GM12891 (cell line): ENCODE measurements at regions not wholly inside any gene's neighbourhood (a gene's known extent, or its start where the extent isn't known, plus 50 kb on each side); places are given as distances from the start of the nearest gene placed in this dataset.

Source experiments
- DNase-seq: peaks from one replicate; pipeline ENCODE4 v3.0.0; 2011; ENCODE audit warnings: low spot score; ENCODE audit not compliant: insufficient read length
- FAIRE-seq: peaks from 2 replicates; lab custom pipeline; 2011; peaks lifted over from hg19 to GRCh38; lab: Jason Lieb, UNC
- PAX5 ChIP-seq: IDR thresholded peaks from 2 replicates; pipeline ENCODE4 v1.6.1; 2011; ENCODE audit warnings: low read length, moderate library complexity, mild to moderate bottlenecking; ENCODE audit not compliant: insufficient read depth, severe bottlenecking
- POLR2A ChIP-seq: IDR thresholded peaks from 2 replicates; pipeline ENCODE4 v1.6.1; 2011; ENCODE audit warnings: low read depth, low read length, control low read depth
- POLR2AphosphoS5 ChIP-seq: IDR thresholded peaks from 2 replicates; pipeline ENCODE4 v1.6.1; 2011; ENCODE audit warnings: low read depth, low read length, control low read depth
- POU2F2 ChIP-seq: IDR thresholded peaks from 2 replicates; pipeline ENCODE4 v1.6.1; 2011; ENCODE audit warnings: low read depth, mild to moderate bottlenecking, control low read depth, low read length, moderate library complexity
- SPI1 ChIP-seq: IDR thresholded peaks from 2 replicates; pipeline ENCODE4 v1.6.1; 2011; ENCODE audit warnings: low read depth, low read length, control low read depth
- TAF1 ChIP-seq: IDR thresholded peaks from 2 replicates; pipeline ENCODE4 v1.6.1; 2011; ENCODE audit warnings: low read depth, low read length, control low read depth

GRCh38 chr1:94693029-94693428 lies 127.1 kb upstream of the SLC44A3 start:
- no peak for FAIRE-seq
- TF ChIP-seq SPI1 = no peak
- TF ChIP-seq POLR2A = no peak
- no peak for TF ChIP-seq POLR2AphosphoS5
- no peak for TF ChIP-seq TAF1
- TF ChIP-seq PAX5 = no peak
- no peak for TF ChIP-seq POU2F2
- DNase-seq = no peak

DNA sequence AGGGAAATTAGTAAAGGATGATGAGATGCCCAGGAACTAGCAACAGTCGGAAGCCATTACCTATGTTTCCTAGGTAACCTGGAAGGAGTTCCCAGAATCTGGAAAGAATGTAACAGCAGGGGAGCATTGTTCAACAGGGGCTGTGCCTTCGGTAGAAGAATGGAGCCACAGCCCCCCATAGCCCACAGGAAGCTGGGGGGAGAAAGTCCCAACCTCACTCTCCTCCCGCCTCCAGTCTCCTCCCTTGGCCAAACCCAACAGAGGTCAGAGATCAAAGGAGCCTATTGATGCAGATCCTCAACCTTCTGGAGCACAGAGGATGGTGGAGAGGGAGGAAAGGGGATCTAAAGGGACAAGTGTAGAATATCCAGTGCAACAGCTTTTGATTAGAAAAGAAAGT lies 131.5 kb upstream of the SLC44A3 start:
- no peak for FAIRE-seq
- TF ChIP-seq POU2F2 (no peak), POLR2AphosphoS5 (no peak), POLR2A (no peak), SPI1 (no peak), TAF1 (no peak), PAX5 (no peak)
- no peak for DNase-seq

- no peak for FAIRE-seq
Observed at GRCh38 chr1:94686882-94687281, 133.3 kb upstream of the SLC44A3 start.

DNA sequence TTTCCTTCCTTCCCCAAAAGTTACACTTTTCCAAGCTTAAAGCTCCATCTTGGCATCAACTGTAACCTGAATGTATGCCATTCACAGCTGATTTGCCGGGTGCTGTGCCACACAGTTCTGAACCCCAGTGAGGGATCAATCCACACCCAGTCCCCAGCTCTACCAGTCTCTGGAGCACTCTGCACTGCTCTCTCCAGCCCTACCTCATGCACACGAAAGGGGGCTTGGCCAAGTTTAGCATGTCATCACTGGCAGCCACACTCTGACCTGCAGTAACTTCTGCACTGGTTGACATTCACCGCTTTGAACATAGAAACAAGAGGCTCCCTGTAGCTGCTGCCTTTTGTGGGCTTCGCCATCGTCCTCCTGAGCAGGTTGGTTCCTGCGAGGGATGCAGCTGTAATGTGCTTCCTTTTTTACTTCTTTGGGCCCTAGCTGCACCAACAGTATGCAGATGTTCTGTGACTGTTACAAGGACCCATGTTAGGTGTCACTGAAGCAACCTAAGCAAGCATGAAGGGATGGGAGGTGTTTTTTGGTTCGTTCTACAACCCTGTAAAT lies 135.4 kb upstream of the SLC44A3 start:
- no peak for DNase-seq
- no peak for TF ChIP-seq SPI1
- TF ChIP-seq POU2F2 = no peak
- no peak for TF ChIP-seq POLR2AphosphoS5
- TF ChIP-seq PAX5 = no peak
- no peak for FAIRE-seq

More at GRCh38 chr1:94686882-94687281, 133.3 kb upstream of the SLC44A3 start:
- no peak for DNase-seq
- TF ChIP-seq POU2F2 (no peak), PAX5 (no peak), POLR2A (no peak), POLR2AphosphoS5 (no peak), TAF1 (no peak), SPI1 (no peak)

GRCh38 chr1:94683886-94684285 lies 136.3 kb upstream of the SLC44A3 start:
- no peak for FAIRE-seq
- TF ChIP-seq POLR2AphosphoS5 (no peak), PAX5 (no peak), POU2F2 (no peak), POLR2A (no peak), TAF1 (no peak), SPI1 (no peak)
- DNase-seq = no peak

DNA sequence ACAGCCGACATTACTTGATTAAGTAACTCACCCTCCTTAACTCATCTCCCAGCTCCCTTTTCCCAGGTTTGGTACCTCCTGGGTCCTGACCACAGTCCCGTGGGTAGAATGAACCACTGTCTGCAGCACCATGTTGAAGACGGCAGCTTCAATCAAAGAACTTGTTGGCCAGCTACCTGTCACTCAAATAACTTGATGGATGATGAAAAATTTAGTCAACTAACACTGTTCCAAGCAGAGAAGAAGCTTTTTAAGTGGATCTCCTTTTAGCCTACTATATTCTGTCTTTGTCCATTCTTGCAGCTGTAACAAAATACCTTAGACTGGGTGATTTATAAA lies 138.4 kb upstream of the F3 start:
- FAIRE-seq = no peak
- DNase-seq = no peak

DNA sequence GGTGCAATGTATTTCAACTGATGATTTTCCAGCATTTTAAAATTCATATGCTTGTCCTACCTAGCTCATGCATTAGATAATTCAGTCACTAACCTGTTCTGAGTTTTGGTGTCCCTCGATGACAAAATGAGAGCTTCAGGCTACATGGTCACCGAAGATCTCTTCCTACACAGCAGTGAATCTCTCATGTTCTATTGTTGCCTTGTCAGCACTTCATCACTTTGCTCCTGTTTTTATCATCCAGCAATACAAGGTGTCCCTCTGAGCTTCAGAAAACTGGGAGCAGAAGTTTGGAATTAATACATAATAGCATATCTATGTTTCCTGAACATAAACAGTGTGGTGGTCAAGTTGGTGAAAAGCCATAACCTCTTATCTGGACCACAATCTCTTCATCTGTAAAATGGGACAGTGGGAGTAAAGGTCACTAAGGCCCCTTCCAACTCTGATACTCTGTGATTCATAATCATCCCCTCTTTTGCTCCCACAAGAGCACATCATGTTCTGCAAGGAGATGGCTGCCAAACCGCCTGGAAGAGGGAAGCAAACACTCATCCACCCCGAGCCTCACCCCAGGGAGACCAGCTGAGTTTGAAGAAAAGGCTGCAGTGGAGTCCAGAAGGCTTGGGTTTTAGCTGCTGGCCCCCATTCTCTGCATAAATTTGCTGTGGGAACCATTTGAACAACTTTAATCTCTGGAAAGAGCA lies 137.9 kb upstream of the F3 start:
- FAIRE-seq = no peak
- TF ChIP-seq POLR2AphosphoS5 (no peak), POU2F2 (no peak), SPI1 (no peak), TAF1 (no peak), POLR2A (no peak), PAX5 (no peak)

More for the DNA sequence above, 138.4 kb upstream of the F3 start:
- no peak for TF ChIP-seq TAF1
- TF ChIP-seq POLR2A = no peak
- no peak for TF ChIP-seq POU2F2
- no peak for TF ChIP-seq SPI1
- no peak for TF ChIP-seq PAX5
- no peak for TF ChIP-seq POLR2AphosphoS5

DNA sequence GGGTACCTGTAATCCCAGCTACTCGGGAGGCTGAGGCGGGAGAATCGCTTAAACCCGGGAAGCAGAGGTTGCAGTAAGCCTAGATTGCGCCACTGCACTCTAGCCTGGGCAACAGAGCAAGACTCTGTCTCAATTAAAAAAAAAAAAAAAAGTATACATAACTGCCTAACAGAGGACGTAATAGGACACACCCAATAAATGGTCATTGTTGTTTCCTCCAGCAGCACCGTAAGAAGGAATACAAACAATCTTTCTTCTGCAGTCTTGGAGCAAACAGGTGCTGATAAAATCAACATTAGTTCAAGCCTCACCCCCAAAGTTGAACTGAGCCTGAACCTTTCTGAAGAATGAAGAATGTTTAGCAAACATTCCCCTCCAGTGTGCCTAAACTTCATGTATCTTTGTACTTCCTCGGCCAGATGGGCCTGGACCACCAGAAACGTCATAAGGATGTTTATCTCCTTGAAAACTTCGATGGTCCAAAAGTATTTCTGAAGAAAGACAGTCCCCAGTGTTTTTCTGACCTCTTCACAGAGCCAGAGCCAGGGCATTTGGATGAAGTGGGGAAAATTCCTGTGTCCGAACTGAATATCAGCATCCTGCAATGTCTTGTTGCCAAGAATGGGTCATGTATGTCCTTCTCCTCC lies 136.8 kb upstream of the F3 start:
- TF ChIP-seq POLR2AphosphoS5 (no peak), POLR2A (no peak), POU2F2 (no peak), SPI1 (no peak), TAF1 (no peak), PAX5 (no peak)
- FAIRE-seq (no peak), DNase-seq (no peak)

More for the DNA sequence above, 137.9 kb upstream of the F3 start:
- DNase-seq = no peak

GRCh38 chr1:94677714-94678113 lies 136.2 kb upstream of the F3 start:
- FAIRE-seq (no peak), DNase-seq (no peak)
- TF ChIP-seq SPI1 (no peak), TAF1 (no peak), POLR2A (no peak), PAX5 (no peak), POLR2AphosphoS5 (no peak), POU2F2 (no peak)

DNA sequence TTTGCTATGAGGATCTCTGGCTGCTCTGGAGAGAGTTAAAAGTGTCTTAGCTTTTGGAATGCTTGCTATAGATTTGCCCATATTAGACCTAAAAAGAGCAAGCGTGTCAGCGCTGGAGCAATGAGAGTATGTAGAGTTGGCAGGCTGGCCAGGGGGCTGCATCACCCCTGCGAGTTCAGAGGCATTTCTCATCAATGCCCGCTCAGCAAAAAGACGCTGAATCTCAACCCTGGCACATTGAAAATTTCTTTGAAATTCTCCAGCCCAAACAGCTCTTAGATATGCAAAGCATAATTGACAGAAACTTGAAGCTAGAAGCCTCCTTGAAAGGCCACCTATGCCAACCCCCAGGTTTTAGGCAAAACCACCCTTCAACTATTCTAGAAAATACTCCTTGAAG lies 135.5 kb upstream of the F3 start:
- DNase-seq (no peak), FAIRE-seq (no peak)
- no peak for TF ChIP-seq TAF1
- TF ChIP-seq PAX5 = no peak
- no peak for TF ChIP-seq POU2F2
- no peak for TF ChIP-seq SPI1
- no peak for TF ChIP-seq POLR2AphosphoS5
- no peak for TF ChIP-seq POLR2A
